ENCODE measurements at regions not wholly inside any gene's neighbourhood (a gene's known extent, or its start where the extent isn't known, plus 50 kb on each side); places are given as distances from the start of the nearest gene placed in this dataset.

- intact Hi-C loops (cut with DNase I; ENCODE audit: low total_unique reads), result no loop called here
- 87 to 90% methylated on average over 4 of the region's 4 CpGs for WGBS, 2 donors
- TF ChIP-seq CTCF (IDR thresholded peaks at IDR 0.05), result no peak
- no peak for TF ChIP-seq POLR2A (IDR thresholded peaks at IDR 0.05)
- no peak overlapping the region for H3K4me3 ChIP-seq (ENCODE audit: low read depth, poor library complexity, severe bottlenecking)
- DNase-seq (ENCODE audit: low spot score in 2 of 2), result no peak
Observed at GRCh38 chr3:5569152-5569551, 381.6 kb downstream of the EDEM1 start.

GRCh38 chr3:5572168-5572567, 384.7 kb downstream of the EDEM1 start:
- WGBS, 2 donors, result 74 to 79% methylated on average over 6 of the region's 6 CpGs
- DNase-seq (ENCODE audit: low spot score in 2 of 2), result no peak

GRCh38 chr3:5576277-5577011, 388.9 kb downstream of the EDEM1 start:
- no peak overlapping the region for H3K4me3 ChIP-seq (ENCODE audit: low read depth, poor library complexity, severe bottlenecking)
- intact Hi-C loops (cut with DNase I; ENCODE audit: low total_unique reads), result no loop called here
- WGBS, 2 donors, result 73 to 75% methylated on average over 7 of the region's 7 CpGs
- TF ChIP-seq CTCF (IDR thresholded peaks at IDR 0.05), result no peak
- no peak for TF ChIP-seq POLR2A (IDR thresholded peaks at IDR 0.05)
- DNase-seq (ENCODE audit: low spot score in 2 of 2), result no peak

More at GRCh38 chr3:5572168-5572567, 384.7 kb downstream of the EDEM1 start:
- TF ChIP-seq CTCF (IDR thresholded peaks at IDR 0.05) (no peak), POLR2A (IDR thresholded peaks at IDR 0.05) (no peak)
- intact Hi-C loops (cut with DNase I; ENCODE audit: low total_unique reads), result no loop called here
- no peak overlapping the region for H3K4me3 ChIP-seq (ENCODE audit: low read depth, poor library complexity, severe bottlenecking)

GRCh38 chr3:5579139-5579602, 391.7 kb downstream of the EDEM1 start:
- WGBS, 2 donors, result 65 to 75% methylated on average over 2 of the region's 2 CpGs
- H3K4me3 ChIP-seq (ENCODE audit: low read depth, poor library complexity, severe bottlenecking), result no peak overlapping the region
- DNase-seq (ENCODE audit: low spot score in 2 of 2), result no peak
- TF ChIP-seq POLR2A (IDR thresholded peaks at IDR 0.05) (no peak), CTCF (IDR thresholded peaks at IDR 0.05) (no peak)
- intact Hi-C loops (cut with DNase I; ENCODE audit: low total_unique reads), result no loop called here

GRCh38 chr3:5579946-5580345, 392.4 kb downstream of the EDEM1 start:
- TF ChIP-seq POLR2A (IDR thresholded peaks at IDR 0.05) (no peak), CTCF (IDR thresholded peaks at IDR 0.05) (no peak)
- 68 to 81% methylated on average over 4 of the region's 4 CpGs for WGBS, 2 donors
- intact Hi-C loops (cut with DNase I; ENCODE audit: low total_unique reads), result no loop called here
- H3K4me3 ChIP-seq (ENCODE audit: low read depth, poor library complexity, severe bottlenecking), result no peak overlapping the region
- DNase-seq (ENCODE audit: low spot score in 2 of 2), result no peak

- WGBS, 2 donors, result 59 to 72% methylated on average over 2 of the region's 2 CpGs
- no peak for DNase-seq (ENCODE audit: low spot score in 2 of 2)
- intact Hi-C loops (cut with DNase I; ENCODE audit: low total_unique reads), result no loop called here
- no peak for TF ChIP-seq POLR2A (IDR thresholded peaks at IDR 0.05)
- TF ChIP-seq CTCF (IDR thresholded peaks at IDR 0.05), result no peak
- no peak overlapping the region for H3K4me3 ChIP-seq (ENCODE audit: low read depth, poor library complexity, severe bottlenecking)
Observed at GRCh38 chr3:5580826-5581225, 393.3 kb downstream of the EDEM1 start.
